ENCODE measurements at regions not wholly inside any gene's neighbourhood (a gene's known extent, or its start where the extent isn't known, plus 50 kb on each side); places are given as distances from the start of the nearest gene placed in this dataset.
A peak's percentile ranks its signal among the peaks of the same experiment; 100 is the strongest.
"Not testable (repeated sequence)": the region's sequence is repeated elsewhere in the genome, so short reads cannot be mapped to it uniquely, and the experiment has no call there.

DNA sequence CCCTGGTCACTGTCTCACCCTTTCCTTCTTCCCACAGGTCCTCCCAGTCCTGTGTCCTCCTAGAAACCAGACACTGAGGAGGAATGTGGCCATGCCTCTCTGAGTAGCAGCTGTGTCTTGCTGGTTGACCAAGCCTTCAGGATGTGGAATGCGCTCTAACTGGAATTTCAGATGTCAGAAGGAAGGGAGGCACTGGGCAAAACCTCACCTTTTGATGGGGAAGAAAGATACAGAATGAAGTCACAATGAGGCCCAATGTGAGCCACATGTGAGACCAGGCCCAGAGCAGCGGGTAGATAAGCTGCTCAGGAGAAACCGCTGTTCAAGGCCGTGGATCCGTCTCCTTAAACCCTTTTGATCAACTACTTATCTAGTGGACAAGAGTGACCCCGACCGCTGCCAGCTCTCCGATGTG, 54.8 kb upstream of the ECHDC3 start:
- H3K4me1 ChIP-seq (ENCODE audit: control insufficient read depth, low read length), result peaks cover 76% of the 10 kb centered on the region

GRCh38 chr10:11685787-11686218, 56.4 kb upstream of the ECHDC3 start:
- Histone ChIP-seq H3K27me3 (ENCODE audit: control insufficient read depth, low read length) (no peaks in the 10 kb centered on the region), H3K9me3 (ENCODE audit: control insufficient read depth, insufficient read depth, low read length) (no peaks in the 10 kb centered on the region), H3K79me2 (ENCODE audit: control insufficient read depth, low read length) (peaks cover under 1% of the 10 kb centered on the region; the same call in 1 of the 2 replicates), H3K27ac (ENCODE audit: low read depth, low read length) (peak overlapping the region; percentile 99), H3K4me1 (ENCODE audit: control insufficient read depth, low read length) (peaks cover 89% of the 10 kb centered on the region), H4K20me1 (ENCODE audit: control insufficient read depth, insufficient read depth, low read depth, low read length) (no peaks in the 10 kb centered on the region), H3K9me2 (replicated peaks; ENCODE audit: control insufficient read depth, low read length) (no peaks in the 10 kb centered on the region), H3K4me2 (ENCODE audit: low read length) (peak overlapping the region; percentile 99), H3K4me3 (ENCODE audit: low read length) (peak overlapping the region; percentile 76), H3F3A (ENCODE audit: control insufficient read depth, insufficient read depth) (peaks cover 61% of the 10 kb centered on the region), H3K36me3 (ENCODE audit: control insufficient read depth, low read length) (peaks cover 23% of the 10 kb centered on the region)
- no peak for TF ChIP-seq CTCF (IDR thresholded peaks at IDR 0.05; ENCODE audit: low read depth, low read length, poor library complexity, severe bottlenecking)
- TF ChIP-seq EZH2phosphoT487 (IDR thresholded peaks at IDR 0.05; ENCODE audit: borderline replicate concordance, low read length), result no peak

More for the DNA sequence above, 54.8 kb upstream of the ECHDC3 start:
- Histone ChIP-seq H4K20me1 (ENCODE audit: control insufficient read depth, insufficient read depth, low read depth, low read length) (no peaks in the 10 kb centered on the region), H3K9me2 (replicated peaks; ENCODE audit: control insufficient read depth, low read length) (no peaks in the 10 kb centered on the region), H3K4me3 (ENCODE audit: low read length) (0 out of 2 replicates have a peak overlapping the region, but pooled peaks have one; percentile 13), H3K79me2 (ENCODE audit: control insufficient read depth, low read length) (no peaks in the 10 kb centered on the region), H3K27ac (ENCODE audit: low read depth, low read length) (peak overlapping the region; percentile 13; the same call in 1 of the 2 replicates), H3F3A (ENCODE audit: control insufficient read depth, insufficient read depth) (peaks cover 46% of the 10 kb centered on the region), H3K27me3 (ENCODE audit: control insufficient read depth, low read length) (no peaks in the 10 kb centered on the region), H3K9me3 (ENCODE audit: control insufficient read depth, insufficient read depth, low read length) (no peaks in the 10 kb centered on the region), H3K36me3 (ENCODE audit: control insufficient read depth, low read length) (peaks cover 12% of the 10 kb centered on the region; the same call in 1 of the 2 replicates), H3K4me2 (ENCODE audit: low read length) (peak overlapping the region; percentile 99)
- no peak for TF ChIP-seq CTCF (IDR thresholded peaks at IDR 0.05; ENCODE audit: low read depth, low read length, poor library complexity, severe bottlenecking)
- no peak for TF ChIP-seq EZH2phosphoT487 (IDR thresholded peaks at IDR 0.05; ENCODE audit: borderline replicate concordance, low read length)

GRCh38 chr10:11684717-11685645, 57.2 kb upstream of the ECHDC3 start:
- Histone ChIP-seq H3K4me3 (ENCODE audit: low read length) (peak overlapping the region; percentile 76), H3K9me2 (replicated peaks; ENCODE audit: control insufficient read depth, low read length) (no peaks in the 10 kb centered on the region), H3K4me2 (ENCODE audit: low read length) (peak overlapping the region; percentile 99), H3K79me2 (ENCODE audit: control insufficient read depth, low read length) (peaks cover 4% of the 10 kb centered on the region), H4K20me1 (ENCODE audit: control insufficient read depth, insufficient read depth, low read depth, low read length) (no peaks in the 10 kb centered on the region), H3K36me3 (ENCODE audit: control insufficient read depth, low read length) (peaks cover 32% of the 10 kb centered on the region), H3K27ac (ENCODE audit: low read depth, low read length) (peak overlapping the region; percentile 99), H3K27me3 (ENCODE audit: control insufficient read depth, low read length) (no peaks in the 10 kb centered on the region), H3K4me1 (ENCODE audit: control insufficient read depth, low read length) (peaks cover 92% of the 10 kb centered on the region), H3K9me3 (ENCODE audit: control insufficient read depth, insufficient read depth, low read length) (no peaks in the 10 kb centered on the region), H3F3A (ENCODE audit: control insufficient read depth, insufficient read depth) (peaks cover 69% of the 10 kb centered on the region)
- TF ChIP-seq EZH2phosphoT487 (IDR thresholded peaks at IDR 0.05; ENCODE audit: borderline replicate concordance, low read length), result no peak

- Histone ChIP-seq H3K4me1 (ENCODE audit: control insufficient read depth, low read length) (peaks cover 98% of the 10 kb centered on the region), H3K4me3 (ENCODE audit: low read length) (peak overlapping the region; percentile 76), H3F3A (ENCODE audit: control insufficient read depth, insufficient read depth) (peaks cover 69% of the 10 kb centered on the region), H3K27ac (ENCODE audit: low read depth, low read length) (peak overlapping the region; percentile 99), H3K4me2 (ENCODE audit: low read length) (peak overlapping the region; percentile 99), H3K36me3 (ENCODE audit: control insufficient read depth, low read length) (peaks cover 36% of the 10 kb centered on the region)
- not testable (repeated sequence) for H3K79me2 ChIP-seq (ENCODE audit: control insufficient read depth, low read length); H3K9me3 ChIP-seq (ENCODE audit: control insufficient read depth, insufficient read depth, low read length); H3K27me3 ChIP-seq (ENCODE audit: control insufficient read depth, low read length); H4K20me1 ChIP-seq (ENCODE audit: control insufficient read depth, insufficient read depth, low read depth, low read length); H3K9me2 ChIP-seq (replicated peaks; ENCODE audit: control insufficient read depth, low read length)
These were observed 57.9 kb upstream of the ECHDC3 start for GRCh38 chr10:11684341-11684716.
